Coronary artery (tissue), 2 donors: ENCODE measurements at regions not wholly inside any gene's neighbourhood (a gene's known extent, or its start where the extent isn't known, plus 50 kb on each side); places are given as distances from the start of the nearest gene placed in this dataset.

Experiments
- DNase-seq: peaks from one replicate; pipeline ENCODE4 v3.0.0-alpha.2; 2017; ENCODE audit warnings: low spot score
- H3K27ac ChIP-seq, 2 donors: fragments of 200-600 bp; sonication (generic); one replicate each; pipeline ENCODE4 v1.5.1; 2016 to 2019
- H3K4me3 ChIP-seq: fragments of 200-600 bp; sonication (generic); 2 replicates; pipeline ENCODE4 v1.5.1; 2016; ENCODE audit warnings: mild to moderate bottlenecking, moderate library complexity
- TF ChIP-seq, protein P1 (sequence below): fragments of 200-600 bp; sonication (generic); IDR thresholded peaks from one replicate; pipeline ENCODE4 v1.5.1; 2019; ENCODE audit warnings: antibody characterized with exemption

DNA sequence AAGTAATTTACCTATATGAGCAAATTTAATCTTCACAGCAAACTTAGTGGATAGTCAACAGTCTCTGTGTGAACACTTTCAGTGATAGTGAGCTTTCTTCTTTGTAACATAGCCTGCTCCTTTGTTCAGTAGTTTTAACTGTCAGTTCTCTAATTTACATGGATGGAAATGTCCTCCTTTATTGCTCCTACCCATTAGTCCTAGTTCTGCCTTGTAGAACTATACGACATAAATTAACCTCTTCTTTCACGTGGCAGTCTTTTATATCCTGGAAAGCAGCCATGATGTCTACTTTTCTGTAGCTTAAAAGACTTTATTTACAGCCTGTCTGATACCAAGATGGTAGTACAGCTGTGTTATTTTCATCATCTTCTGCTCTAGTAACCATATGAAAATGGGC is 143.6 kb downstream of the TANC2 start:
- Histone ChIP-seq H3K4me3 (no peak overlapping the region), H3K27ac (no peak overlapping the region)
- TF ChIP-seq, protein P1, sequence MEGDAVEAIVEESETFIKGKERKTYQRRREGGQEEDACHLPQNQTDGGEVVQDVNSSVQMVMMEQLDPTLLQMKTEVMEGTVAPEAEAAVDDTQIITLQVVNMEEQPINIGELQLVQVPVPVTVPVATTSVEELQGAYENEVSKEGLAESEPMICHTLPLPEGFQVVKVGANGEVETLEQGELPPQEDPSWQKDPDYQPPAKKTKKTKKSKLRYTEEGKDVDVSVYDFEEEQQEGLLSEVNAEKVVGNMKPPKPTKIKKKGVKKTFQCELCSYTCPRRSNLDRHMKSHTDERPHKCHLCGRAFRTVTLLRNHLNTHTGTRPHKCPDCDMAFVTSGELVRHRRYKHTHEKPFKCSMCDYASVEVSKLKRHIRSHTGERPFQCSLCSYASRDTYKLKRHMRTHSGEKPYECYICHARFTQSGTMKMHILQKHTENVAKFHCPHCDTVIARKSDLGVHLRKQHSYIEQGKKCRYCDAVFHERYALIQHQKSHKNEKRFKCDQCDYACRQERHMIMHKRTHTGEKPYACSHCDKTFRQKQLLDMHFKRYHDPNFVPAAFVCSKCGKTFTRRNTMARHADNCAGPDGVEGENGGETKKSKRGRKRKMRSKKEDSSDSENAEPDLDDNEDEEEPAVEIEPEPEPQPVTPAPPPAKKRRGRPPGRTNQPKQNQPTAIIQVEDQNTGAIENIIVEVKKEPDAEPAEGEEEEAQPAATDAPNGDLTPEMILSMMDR = no peak
- DNase-seq = no peak

DNA sequence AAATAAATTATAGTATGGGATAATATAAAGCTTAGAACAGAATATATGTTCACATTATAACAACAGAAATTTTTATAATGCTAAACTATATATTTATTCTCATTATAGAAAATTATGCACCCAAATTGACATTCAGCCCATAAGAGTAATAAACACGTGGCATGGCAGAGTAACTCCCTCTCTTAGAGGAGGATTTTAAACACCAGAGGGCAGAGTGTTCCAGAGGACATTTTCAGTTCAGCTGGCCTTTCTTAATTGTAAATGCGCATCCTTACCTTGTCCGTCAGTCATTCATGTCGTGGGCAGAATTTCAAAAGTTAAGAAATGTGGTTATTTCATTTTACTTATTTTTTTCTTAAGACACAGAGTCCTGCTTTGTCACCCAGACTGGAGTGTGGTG is 147.1 kb downstream of the TANC2 start:
- TF ChIP-seq, protein P1 = no peak
- Histone ChIP-seq H3K27ac (no peak overlapping the region), H3K4me3 (no peak overlapping the region)
- DNase-seq = no peak

- DNase-seq = no peak
- TF ChIP-seq, protein P1 = no peak
- H3K27ac ChIP-seq = no peak overlapping the region
- no peak overlapping the region for H3K4me3 ChIP-seq
Measured at GRCh38 chr17:63116228-63116627, 150.2 kb downstream of the TANC2 start.

DNA sequence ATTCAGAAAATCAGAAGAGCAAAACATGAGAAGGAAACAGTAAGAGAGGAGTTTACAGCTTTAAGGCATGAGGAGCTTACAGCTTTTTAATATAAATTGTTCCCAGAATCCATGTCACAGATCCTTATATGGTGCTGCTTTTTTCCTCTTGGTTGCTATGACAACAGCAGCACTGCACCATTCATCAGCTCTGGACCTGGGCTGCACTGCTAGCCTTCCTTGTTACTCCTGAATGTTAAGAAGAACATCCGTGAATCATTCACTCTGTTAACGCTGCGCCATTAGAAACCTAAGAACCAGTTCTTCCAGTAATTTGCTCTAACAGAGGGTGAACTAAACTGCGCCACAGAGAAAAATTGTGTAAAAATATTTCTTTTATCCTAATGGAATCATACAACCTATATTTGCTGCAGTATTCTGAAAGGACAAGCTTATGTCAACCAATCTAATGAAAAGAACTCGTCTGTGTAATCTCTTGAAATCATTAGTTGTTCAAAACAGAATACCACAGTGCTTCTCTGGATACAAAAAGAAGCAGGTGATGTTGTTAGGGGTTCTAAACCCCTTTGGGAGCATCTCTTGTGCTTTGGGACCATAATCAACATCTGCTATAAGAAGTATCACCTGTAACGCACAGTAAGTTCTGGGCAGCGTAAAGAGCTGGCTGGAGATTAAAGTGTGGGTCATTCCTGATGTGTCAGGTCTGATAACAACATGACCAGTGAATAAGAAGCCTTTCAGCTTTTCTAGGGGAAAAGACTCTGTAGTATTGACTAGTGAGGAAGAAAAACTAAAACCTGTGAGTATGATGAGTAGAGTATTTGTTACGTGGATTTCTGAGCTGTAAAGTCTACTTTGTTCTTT is 151.2 kb downstream of the TANC2 start:
- TF ChIP-seq, protein P1 = no peak
- Histone ChIP-seq H3K4me3 (no peak overlapping the region), H3K27ac (no peak overlapping the region)
- no peak for DNase-seq

DNA sequence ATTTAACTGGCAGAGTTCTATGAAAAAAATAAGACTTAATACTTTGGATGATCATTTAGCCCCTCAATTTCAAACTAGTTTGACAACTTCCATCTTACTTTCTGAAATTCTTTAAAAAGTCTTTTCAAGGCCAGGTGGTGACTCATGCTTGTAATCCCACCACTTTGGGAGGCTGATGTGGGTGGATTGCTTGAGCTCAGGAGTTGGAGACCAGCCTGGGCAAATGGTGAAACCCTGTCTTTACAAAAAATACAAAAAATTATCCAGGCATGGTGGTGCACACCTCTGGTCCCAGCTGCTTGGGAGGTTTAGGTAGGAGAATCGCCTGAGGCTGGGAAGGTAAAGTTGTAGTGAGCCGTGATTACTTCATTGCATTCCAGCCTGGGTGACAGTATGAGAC is 154.4 kb downstream of the TANC2 start:
- Histone ChIP-seq H3K27ac (no peak overlapping the region), H3K4me3 (no peak overlapping the region)
- TF ChIP-seq, protein P1 = no peak
- DNase-seq = no peak

- Histone ChIP-seq H3K27ac (no peak overlapping the region), H3K4me3 (no peak overlapping the region)
- TF ChIP-seq, protein P1 = no peak
- DNase-seq = no peak
Measured at GRCh38 chr17:63124536-63124935, 158.5 kb downstream of the TANC2 start.

GRCh38 chr17:63124958-63125357 is 158.9 kb downstream of the TANC2 start:
- TF ChIP-seq, protein P1 = no peak
- H3K27ac ChIP-seq = no peak overlapping the region
- DNase-seq = no peak
- H3K4me3 ChIP-seq = no peak overlapping the region
